Liver (tissue), 8 donors: ENCODE measurements at regions not wholly inside any gene's neighbourhood (a gene's known extent, or its start where the extent isn't known, plus 50 kb on each side); places are given as distances from the start of the nearest gene placed in this dataset.

Experiments
- DNase-seq: peaks from one replicate; pipeline ENCODE4 v3.0.0-alpha.2; 2017; ENCODE audit warnings: low spot score
- H3K27ac ChIP-seq, 2 donors: one replicate each; pipeline ENCODE4 v1.7.0; 2013; ENCODE audit warnings: inconsistent platforms in 2 of 2, low read length in 2 of 2, control low read depth in 1 of 2, low read depth in 1 of 2, mild to moderate bottlenecking in 1 of 2
- H3K27me3 ChIP-seq, 4 donors: one replicate each; pipeline versions ENCODE4 v1.6.1 to v1.7.0; 2013; ENCODE audit warnings: low read length in 3 of 4, inconsistent platforms in 1 of 4, mild to moderate bottlenecking in 1 of 4, moderate library complexity in 1 of 4; ENCODE audit not compliant: control insufficient read depth in 4 of 4, insufficient read depth in 4 of 4
- H3K36me3 ChIP-seq, 4 donors: one replicate each; pipeline versions ENCODE4 v1.6.1 to v1.7.0; 2013; ENCODE audit warnings: low read length in 3 of 4, mild to moderate bottlenecking in 3 of 4, low read depth in 1 of 4, moderate library complexity in 1 of 4; ENCODE audit not compliant: control insufficient read depth in 4 of 4, insufficient read depth in 3 of 4
- H3K4me1 ChIP-seq, 4 donors: one replicate each; pipeline versions ENCODE4 v1.6.1 to v1.7.0; 2013; ENCODE audit warnings: low read length in 3 of 4, mild to moderate bottlenecking in 3 of 4, moderate library complexity in 1 of 4; ENCODE audit not compliant: control insufficient read depth in 4 of 4, insufficient read depth in 4 of 4
- H3K4me3 ChIP-seq, 3 donors: one replicate each; pipeline versions ENCODE4 v1.6.1 to v1.7.0; 2013; ENCODE audit warnings: low read length in 3 of 3, control low read depth in 1 of 3, low read depth in 1 of 3, mild to moderate bottlenecking in 1 of 3
- H3K9ac ChIP-seq, 2 donors: one replicate each; pipeline ENCODE4 v1.7.0; 2013; ENCODE audit warnings: low read length in 2 of 2, mild to moderate bottlenecking in 2 of 2, moderate library complexity in 2 of 2, control low read depth in 1 of 2, low read depth in 1 of 2
- H3K9me3 ChIP-seq, 4 donors: one replicate each; pipeline versions ENCODE4 v1.6.1 to v1.7.0; 2013; ENCODE audit warnings: low read length in 3 of 4; ENCODE audit not compliant: control insufficient read depth in 4 of 4
- ATF3 ChIP-seq: IDR thresholded peaks from 2 replicates; pipeline ENCODE4 v1.6.1; 2016; ENCODE audit warnings: antibody characterized with exemption
- CTCF ChIP-seq: fragments of 150-350 bp; IDR thresholded peaks from 2 replicates; pipeline ENCODE4 v1.5.1; 2017; ENCODE audit warnings: improper control_type of control experiment, low read depth, low read length; ENCODE audit not compliant: missing input control
- EGR1 ChIP-seq, 2 donors: IDR thresholded peaks; 2 replicates each; pipeline ENCODE4 v1.6.1; 2016 to 2018; ENCODE audit warnings: antibody characterized with exemption in 2 of 2, low read depth in 2 of 2
- FOXA1 ChIP-seq: IDR thresholded peaks from 2 replicates; pipeline ENCODE4 v1.6.1; 2016; ENCODE audit warnings: antibody characterized with exemption
- FOXA2 ChIP-seq: IDR thresholded peaks from 2 replicates; pipeline ENCODE4 v1.6.1; 2016; ENCODE audit warnings: antibody characterized with exemption
- GABPA ChIP-seq, 2 donors: IDR thresholded peaks in 1 of 2; conservative IDR thresholded peaks in 1 of 2; 2 replicates each; pipeline ENCODE4 v1.6.1; 2016; ENCODE audit warnings: antibody characterized with exemption in 2 of 2, mild to moderate bottlenecking in 1 of 2, moderate library complexity in 1 of 2
- HNF4A ChIP-seq, 2 donors: conservative IDR thresholded peaks; 2 replicates each; pipeline ENCODE4 v1.6.1; 2016; ENCODE audit warnings: antibody characterized with exemption in 2 of 2, mild to moderate bottlenecking in 2 of 2
- HNF4G ChIP-seq: IDR thresholded peaks from 2 replicates; pipeline ENCODE4 v1.6.1; 2016; ENCODE audit warnings: antibody characterized with exemption
- JUND ChIP-seq, 2 donors: IDR thresholded peaks; 2 replicates each; pipeline ENCODE4 v1.6.1; 2016; ENCODE audit warnings: antibody characterized with exemption in 2 of 2
- MAX ChIP-seq: IDR thresholded peaks from 2 replicates; pipeline ENCODE4 v1.6.1; 2016; ENCODE audit warnings: antibody characterized with exemption
- NR2F2 ChIP-seq: IDR thresholded peaks from 2 replicates; pipeline ENCODE4 v1.6.1; 2016; ENCODE audit warnings: antibody characterized with exemption
- RAD21 ChIP-seq, 2 donors: IDR thresholded peaks; 2 replicates each; pipeline ENCODE4 v1.6.1; 2016; ENCODE audit warnings: antibody characterized with exemption in 2 of 2, mild to moderate bottlenecking in 2 of 2
- REST ChIP-seq: IDR thresholded peaks from 2 replicates; pipeline ENCODE4 v1.6.1; 2016; ENCODE audit warnings: antibody characterized with exemption, mild to moderate bottlenecking
- RXRA ChIP-seq, 2 donors: IDR thresholded peaks; 2 replicates each; pipeline ENCODE4 v1.6.1; 2017 to 2018; ENCODE audit warnings: antibody characterized with exemption in 2 of 2, mild to moderate bottlenecking in 1 of 2
- SP1 ChIP-seq: IDR thresholded peaks from 2 replicates; pipeline ENCODE4 v1.6.1; 2018; ENCODE audit warnings: antibody characterized with exemption, mild to moderate bottlenecking
- TAF1 ChIP-seq: conservative IDR thresholded peaks from 2 replicates; pipeline ENCODE4 v1.6.1; 2016; ENCODE audit warnings: antibody characterized with exemption, mild to moderate bottlenecking
- YY1 ChIP-seq: IDR thresholded peaks from 2 replicates; pipeline ENCODE4 v1.6.1; 2016; ENCODE audit warnings: antibody characterized with exemption, mild to moderate bottlenecking
- ZBTB33 ChIP-seq: IDR thresholded peaks from 2 replicates; pipeline ENCODE4 v1.6.1; 2016; ENCODE audit warnings: antibody characterized with exemption
- WGBS: extraction: QIAGEN DNeasy Blood & Tissue Kit; methylation state at CpG from one replicate; pipeline ENCODE4 v1.1.7; 2013; 5-methylcytosine and 5-hydroxymethylcytosine counted together
- donor health status: healthy.
- donor health status: healthy.
- donor health status: healthy.
- donor health status: healthy.
- donor health status: healthy.

- no peaks in the 10 kb centered on the region for H3K27me3 ChIP-seq
- no peak overlapping the region for H3K27ac ChIP-seq
- DNase-seq: no peak
- no peaks in the 10 kb centered on the region for H3K36me3 ChIP-seq
- TF ChIP-seq FOXA2 (no peak), JUND (IDR thresholded peaks at IDR 0.05) (no peak), ATF3 (no peak), TAF1 (no peak), NR2F2 (no peak), RXRA (IDR thresholded peaks at IDR 0.05) (no peak), RAD21 (IDR thresholded peaks at IDR 0.05) (no peak), MAX (no peak), FOXA1 (no peak), YY1 (no peak), ZBTB33 (no peak), HNF4A (conservative IDR thresholded peaks at IDR 0.05) (no peak), EGR1 (IDR thresholded peaks at IDR 0.05; ENCODE audit: low read depth in 2 of 2) (no peak), GABPA (IDR thresholded peaks at IDR 0.05 in 1 of 2, conservative IDR thresholded peaks at IDR 0.05 in 1 of 2) (no peak), REST (no peak), CTCF (no peak), SP1 (no peak), HNF4G (no peak)
- H3K9me3 ChIP-seq: no peaks in the 10 kb centered on the region
- H3K4me1 ChIP-seq: no peaks in the 10 kb centered on the region
- no peak overlapping the region for H3K9ac ChIP-seq
- no peak overlapping the region for H3K4me3 ChIP-seq
- 67% methylated on average over 1 of the region's 1 CpG for WGBS
These were observed 855.8 kb upstream of the LRRC4C start for GRCh38 chr11:42315267-42315666.

GRCh38 chr11:42315846-42316245 lies 856.4 kb upstream of the LRRC4C start:
- no peak for DNase-seq
- no peaks in the 10 kb centered on the region for H3K4me1 ChIP-seq
- no peak overlapping the region for H3K4me3 ChIP-seq
- H3K27ac ChIP-seq: no peak overlapping the region
- no peaks in the 10 kb centered on the region for H3K9me3 ChIP-seq
- no peaks in the 10 kb centered on the region for H3K27me3 ChIP-seq
- no peak overlapping the region for H3K9ac ChIP-seq
- WGBS: 52% methylated on average over 1 of the region's 1 CpG
- H3K36me3 ChIP-seq: no peaks in the 10 kb centered on the region
- TF ChIP-seq ATF3: no peak
- TF ChIP-seq FOXA2: no peak
- TF ChIP-seq ZBTB33: no peak
- no peak for TF ChIP-seq TAF1
- no peak for TF ChIP-seq GABPA (IDR thresholded peaks at IDR 0.05 in 1 of 2, conservative IDR thresholded peaks at IDR 0.05 in 1 of 2)
- no peak for TF ChIP-seq NR2F2
- no peak for TF ChIP-seq EGR1 (IDR thresholded peaks at IDR 0.05; ENCODE audit: low read depth in 2 of 2)
- TF ChIP-seq FOXA1: no peak
- no peak for TF ChIP-seq RAD21 (IDR thresholded peaks at IDR 0.05)
- TF ChIP-seq JUND (IDR thresholded peaks at IDR 0.05): no peak
- TF ChIP-seq REST: no peak
- no peak for TF ChIP-seq YY1
